Activated CD4-positive, alpha-beta T cell treated with anti-CD3 and anti-CD28 coated beads, Interleukin-2, Interleukin-6, amounts not matched to agents 100 ng/mL and 50 ng/mL, durations not matched to agents 16 hours and 8 hours (primary cell): ENCODE measurements at regions not wholly inside any gene's neighbourhood (a gene's known extent, or its start where the extent isn't known, plus 50 kb on each side); places are given as distances from the start of the nearest gene placed in this dataset.

Source experiments
- DNase-seq: peaks from one replicate; pipeline ENCODE4 v3.0.0-alpha.2; 2020

- no peak for DNase-seq
Measured at GRCh38 chr12:127077262-127078045, 1189.5 kb upstream of the TMEM132C start.

DNA sequence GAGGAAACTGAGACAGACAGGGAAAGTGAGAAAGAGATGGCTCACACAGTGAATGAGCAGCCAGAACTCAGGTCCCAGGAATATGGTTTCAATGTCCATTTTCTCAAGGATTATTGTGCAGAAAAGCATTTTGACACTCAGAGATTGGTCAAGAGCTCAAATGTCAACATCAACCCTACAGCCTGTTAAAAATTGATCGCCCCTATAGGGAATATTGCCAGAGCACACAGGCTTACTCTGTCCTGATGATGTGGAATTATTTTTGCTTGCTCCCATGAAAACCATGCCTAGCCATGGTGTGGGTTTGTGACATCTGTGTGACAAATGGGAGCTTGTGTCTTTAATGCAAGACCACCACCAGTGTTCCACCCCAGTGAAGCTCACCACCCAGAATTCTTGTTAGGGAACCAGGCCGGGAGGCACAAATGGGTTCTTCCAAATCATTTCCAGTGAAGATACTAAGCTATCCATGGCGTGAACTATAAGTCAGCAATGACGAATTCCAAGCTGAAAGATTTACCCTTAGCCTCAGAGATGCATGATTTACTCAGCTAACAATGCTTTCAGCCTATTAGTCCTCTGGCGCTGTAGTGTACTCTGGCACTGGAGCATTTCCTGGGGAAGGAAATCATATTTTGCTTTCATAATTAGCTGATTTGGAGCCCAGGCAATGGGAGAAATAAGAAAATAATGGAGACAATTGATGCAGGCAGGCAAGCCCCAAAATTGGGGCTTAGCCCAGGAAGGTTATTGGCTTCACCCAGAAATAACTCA, 1188.2 kb upstream of the TMEM132C start:
- no peak for DNase-seq

GRCh38 chr12:127079636-127080035, 1187.3 kb upstream of the TMEM132C start:
- DNase-seq = no peak

DNA sequence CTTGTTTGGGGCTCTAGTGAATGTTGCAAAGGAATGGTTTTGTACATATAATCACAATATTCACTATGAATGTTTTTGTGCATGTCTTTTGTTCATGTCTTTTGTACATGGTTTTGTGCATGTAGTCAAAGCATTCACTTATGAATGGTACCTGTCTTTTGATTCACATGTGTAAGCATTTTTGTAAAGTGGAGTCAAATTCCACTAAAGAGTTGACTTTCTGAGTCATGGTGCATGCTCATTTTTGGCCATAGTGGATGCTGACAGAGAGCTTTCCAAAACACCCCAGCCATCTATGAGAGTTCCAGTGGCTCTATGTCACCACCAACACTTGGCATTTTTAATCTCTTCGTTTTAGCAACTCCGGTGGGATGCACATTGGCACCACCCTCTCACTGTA, 1185.9 kb upstream of the TMEM132C start:
- no peak for DNase-seq

- DNase-seq = peak; percentile 81
Measured at GRCh38 chr12:127083008-127083949, 1183.7 kb upstream of the TMEM132C start.

- DNase-seq = no peak
Measured at GRCh38 chr12:127101076-127101475, 1165.9 kb upstream of the TMEM132C start.

DNA sequence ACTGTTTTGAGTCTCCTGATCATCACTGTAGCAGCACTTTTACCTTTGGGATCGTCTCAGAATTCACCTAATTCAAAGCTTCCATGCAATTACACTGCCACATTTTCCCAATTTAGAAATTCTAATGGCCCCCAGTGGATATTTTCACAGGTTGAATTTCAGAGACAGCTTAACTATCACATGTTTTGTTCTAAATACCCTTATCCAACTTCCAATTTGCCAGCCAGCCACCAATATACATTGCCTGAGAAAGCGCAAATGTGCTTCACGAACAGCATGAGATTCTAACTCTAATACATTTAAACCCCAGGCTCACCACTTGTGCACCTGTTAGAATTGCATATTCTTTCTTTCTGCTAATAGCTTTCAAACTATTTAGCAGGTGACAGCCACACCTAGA, 1160.9 kb upstream of the TMEM132C start:
- no peak for DNase-seq

DNA sequence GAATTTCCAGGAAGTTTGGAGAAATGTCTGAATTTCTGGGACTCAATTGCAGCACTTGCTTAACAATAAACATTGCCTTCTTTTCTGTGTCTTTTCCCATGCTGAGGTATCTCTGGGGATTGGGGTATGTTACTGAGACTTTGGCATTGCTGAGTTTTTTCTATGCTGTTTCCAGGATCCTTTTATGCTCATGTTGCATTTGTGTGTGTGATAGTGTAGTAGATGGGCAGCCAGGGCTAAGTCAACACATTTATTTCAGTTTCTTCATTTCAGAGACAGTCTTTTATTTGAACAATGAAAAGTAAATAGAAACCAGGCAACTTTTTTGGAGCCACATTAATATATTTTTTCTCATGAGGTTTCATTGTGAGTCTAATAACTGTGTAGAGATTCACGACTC, 1160.3 kb upstream of the TMEM132C start:
- no peak for DNase-seq

- DNase-seq = peak; percentile 12
Measured at GRCh38 chr12:127107744-127108143, 1159.2 kb upstream of the TMEM132C start.

DNA sequence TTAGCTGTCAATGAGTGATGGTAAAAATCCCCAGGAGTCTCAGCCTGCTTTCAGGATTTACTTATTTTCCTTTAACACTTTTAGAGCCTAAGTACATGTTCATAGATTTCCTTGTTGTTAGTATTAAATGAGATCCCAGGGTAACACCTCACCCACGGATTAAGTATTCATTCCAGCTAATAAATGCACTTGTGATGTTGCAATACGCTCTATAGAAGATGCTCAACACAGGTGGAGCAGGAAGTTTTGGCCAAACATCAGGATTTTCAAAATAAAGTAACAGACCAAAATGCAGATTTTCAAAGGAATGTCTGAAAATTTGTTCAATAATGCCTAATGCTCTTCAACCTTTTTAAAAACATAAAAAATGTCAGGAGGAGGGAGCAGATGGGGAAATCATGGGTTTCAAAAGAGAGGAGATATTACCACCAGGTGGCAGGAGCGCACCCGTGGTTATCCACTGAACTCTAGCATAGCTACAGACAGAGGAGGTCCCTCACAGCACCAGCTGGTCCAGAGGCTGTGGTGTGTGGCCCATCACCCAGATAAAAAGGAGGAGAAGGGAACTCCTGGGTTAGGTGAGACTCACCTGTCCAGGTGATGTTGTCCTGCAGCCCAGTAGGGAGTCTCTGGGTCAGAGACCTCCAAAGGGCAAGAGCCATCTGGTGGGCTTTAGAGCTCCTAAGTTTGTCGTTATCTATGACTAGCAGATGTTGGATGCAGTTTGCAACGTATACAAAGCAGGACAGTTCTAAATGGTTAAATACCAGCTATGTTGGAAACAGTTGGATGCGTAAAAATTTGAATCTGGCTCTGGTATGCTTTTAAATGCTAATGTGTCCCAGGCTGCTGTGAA, 1158.4 kb upstream of the TMEM132C start:
- DNase-seq = peak; percentile 64

DNA sequence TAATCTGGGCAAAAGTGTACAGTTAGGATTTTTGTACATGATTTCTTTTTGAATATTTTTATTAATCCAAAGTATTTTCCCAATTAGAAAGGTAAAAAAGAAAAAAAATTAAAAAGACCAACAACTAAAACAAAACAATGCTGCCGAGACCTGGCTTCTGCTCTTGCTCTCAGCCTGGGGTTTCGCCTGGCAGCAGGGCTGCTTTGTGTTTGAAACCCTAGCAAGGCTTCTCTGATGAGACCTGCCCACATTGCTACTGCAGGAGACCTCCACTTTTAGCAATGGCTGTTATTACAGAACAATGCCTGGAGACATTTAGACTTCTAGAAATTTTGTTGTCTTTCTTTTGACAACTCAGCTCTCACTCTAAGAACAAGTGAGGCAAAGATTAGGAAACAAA, 1153.0 kb upstream of the TMEM132C start:
- DNase-seq = no peak

DNA sequence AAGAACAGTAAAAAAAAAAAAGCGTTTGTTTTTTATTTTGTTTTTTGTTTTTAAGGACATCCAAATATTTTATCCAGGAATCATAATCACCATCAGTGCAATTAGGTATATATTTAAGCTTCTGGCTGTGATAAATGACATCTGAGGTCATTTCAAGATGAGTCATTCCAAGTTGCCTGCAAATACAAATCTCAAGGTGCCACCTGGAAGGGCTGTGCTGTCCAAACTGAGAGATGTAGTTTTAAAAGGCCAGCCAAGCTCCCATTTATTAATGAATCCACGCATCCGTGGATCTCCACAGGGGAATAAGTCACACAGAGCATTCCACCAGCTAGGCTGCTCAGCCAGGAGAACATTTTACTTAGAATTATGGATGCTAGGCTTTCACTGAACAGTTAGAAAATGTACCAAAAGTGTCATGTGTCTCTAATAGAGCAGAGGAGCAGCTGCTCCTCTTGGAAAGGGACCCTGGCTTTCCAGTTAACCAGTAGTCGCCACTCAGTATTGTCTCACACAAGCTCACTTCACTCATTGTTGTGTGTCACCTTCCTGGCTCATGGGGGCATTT, 1151.4 kb upstream of the TMEM132C start:
- DNase-seq = no peak

DNA sequence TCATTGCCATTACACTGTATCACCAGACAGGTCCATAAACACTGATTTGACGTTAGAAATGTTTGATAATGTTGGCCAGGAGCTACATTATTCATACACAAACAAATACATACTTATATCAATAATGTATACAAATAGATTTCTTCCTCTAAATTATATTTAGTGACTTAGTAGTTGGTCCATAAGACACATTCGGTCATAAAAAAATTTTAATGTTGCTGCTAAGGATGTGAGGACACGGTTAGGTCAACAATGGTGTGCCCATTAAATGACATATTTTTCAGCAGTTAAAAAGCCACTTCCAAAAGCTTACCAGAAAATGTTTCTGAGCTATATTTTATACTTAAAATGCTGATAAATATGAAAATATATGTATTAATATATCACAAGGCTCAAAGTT, 1148.7 kb upstream of the TMEM132C start:
- no peak for DNase-seq

GRCh38 chr12:127119600-127120140, 1147.3 kb upstream of the TMEM132C start:
- no peak for DNase-seq

DNA sequence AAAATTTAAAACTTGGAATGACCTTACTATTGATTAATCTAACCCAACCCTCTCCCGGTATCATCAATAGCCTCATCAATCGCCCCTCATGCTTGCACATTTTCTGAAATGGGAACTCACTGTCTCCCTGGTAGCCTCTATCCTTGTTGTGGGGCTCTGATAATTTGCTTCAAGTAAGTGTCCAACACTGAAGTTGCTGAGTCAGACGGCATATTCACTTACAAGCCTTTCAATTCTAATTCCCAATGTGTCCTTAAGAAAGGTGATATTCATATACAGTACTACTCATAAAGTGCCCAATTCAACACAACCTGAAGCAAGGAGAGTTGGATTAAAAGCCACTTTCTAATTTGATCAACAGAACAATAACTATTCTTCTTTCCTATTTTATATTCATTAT, 1146.1 kb upstream of the TMEM132C start:
- no peak for DNase-seq

- no peak for DNase-seq
Measured at GRCh38 chr12:127121494-127122084, 1145.4 kb upstream of the TMEM132C start.

- peak; percentile 80 for DNase-seq
Measured at GRCh38 chr12:127125607-127126259, 1141.2 kb upstream of the TMEM132C start.

GRCh38 chr12:127126260-127126628, 1140.7 kb upstream of the TMEM132C start:
- DNase-seq = no peak

DNA sequence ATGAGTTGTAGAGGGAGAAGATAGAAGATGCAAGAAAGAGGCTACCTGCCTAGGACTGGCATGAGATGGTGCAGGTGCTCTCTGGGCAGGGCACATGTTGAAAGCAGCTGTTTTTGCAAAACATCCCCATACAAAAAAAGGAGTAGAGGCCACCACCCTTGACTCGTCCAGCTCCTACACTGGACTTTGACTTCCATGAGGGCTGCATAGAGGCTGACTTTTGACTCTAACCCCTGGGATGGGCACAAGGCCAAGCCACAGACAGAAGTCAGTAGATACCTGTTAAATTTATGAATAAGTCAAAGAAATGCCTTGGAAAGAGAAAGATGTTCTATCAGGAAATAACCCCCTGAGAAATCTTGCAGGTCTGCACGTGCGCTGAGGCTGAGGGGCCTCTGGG, 1139.1 kb upstream of the TMEM132C start:
- no peak for DNase-seq

DNA sequence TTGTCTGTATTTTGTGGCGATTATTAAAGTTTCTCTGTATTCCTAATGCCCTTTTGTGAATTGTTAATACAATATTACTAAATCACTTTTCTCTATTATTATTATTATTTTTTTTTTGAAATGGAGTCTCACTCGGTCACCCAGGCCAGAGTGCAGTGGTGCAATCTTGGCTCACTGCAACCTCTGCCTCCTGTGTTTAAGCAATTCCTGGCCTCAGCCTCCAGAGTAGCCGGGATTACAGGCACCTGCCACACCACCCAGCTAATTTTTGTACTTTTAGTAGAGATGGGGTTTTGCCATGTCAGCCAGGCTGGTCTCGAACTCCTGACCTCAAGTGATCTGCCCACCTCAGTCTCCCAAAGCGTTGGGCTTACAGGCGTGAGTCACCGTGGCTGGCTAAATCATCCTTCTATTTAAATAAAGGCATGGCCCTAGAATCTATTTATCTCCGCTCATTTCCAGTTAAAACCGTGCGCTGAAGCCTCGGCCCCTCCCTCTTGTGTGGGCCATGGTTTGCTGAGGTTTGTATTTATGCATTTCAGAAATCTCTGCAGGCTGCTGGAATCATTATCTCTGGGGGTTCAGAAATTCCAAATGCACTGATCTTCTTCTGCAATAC, 1136.4 kb upstream of the TMEM132C start:
- DNase-seq = no peak
